Neural progenitor cell (in vitro differentiated cells): ENCODE measurements at regions not wholly inside any gene's neighbourhood (a gene's known extent, or its start where the extent isn't known, plus 50 kb on each side); places are given as distances from the start of the nearest gene placed in this dataset.

Experiments
- DNase-seq: peaks from one replicate; pipeline ENCODE4 v3.0.0-alpha.2; 2016; ENCODE audit warnings: low spot score
- H2AFZ ChIP-seq: fragments of 200-600 bp; sonication (generic); replicated peaks from 2 replicates; pipeline ENCODE4 v1.6.1; 2016; ENCODE audit warnings: antibody characterized with exemption
- H3F3A ChIP-seq: fragments of 200-600 bp; sonication (generic); 2 replicates; pipeline ENCODE4 v1.6.1; 2016; ENCODE audit warnings: antibody characterized with exemption, low read depth
- H3K27ac ChIP-seq: fragments of 200-600 bp; sonication (generic); 2 replicates; pipeline ENCODE4 v1.5.1; 2016; ENCODE audit warnings: mild to moderate bottlenecking
- H3K27me3 ChIP-seq: fragments of 200-600 bp; sonication (generic); 2 replicates; pipeline ENCODE4 v1.6.1; 2016; ENCODE audit warnings: mild to moderate bottlenecking, moderate library complexity
- H3K36me3 ChIP-seq: fragments of 200-600 bp; sonication (generic); 2 replicates; pipeline ENCODE4 v1.5.1; 2016
- H3K4me1 ChIP-seq: fragments of 200-600 bp; sonication (generic); 2 replicates; pipeline ENCODE4 v1.6.1; 2016; ENCODE audit warnings: mixed run types
- H3K4me2 ChIP-seq: fragments of 200-600 bp; sonication (generic); 2 replicates; pipeline ENCODE4 v1.6.1; 2016
- H3K4me3 ChIP-seq: fragments of 200-600 bp; sonication (generic); 2 replicates; pipeline ENCODE4 v1.5.1; 2016
- H3K79me2 ChIP-seq: fragments of 200-600 bp; sonication (generic); 2 replicates; pipeline ENCODE4 v1.6.1; 2016; ENCODE audit warnings: low read depth
- H3K9ac ChIP-seq: fragments of 200-600 bp; sonication (generic); 2 replicates; pipeline ENCODE4 v1.6.1; 2016
- H3K9me3 ChIP-seq: fragments of 200-600 bp; sonication (generic); 2 replicates; pipeline ENCODE4 v1.5.1; 2016; ENCODE audit warnings: low read depth
- H4K20me1 ChIP-seq: fragments of 200-600 bp; sonication (generic); 2 replicates; pipeline ENCODE4 v1.6.1; 2016; ENCODE audit warnings: low read depth
- H3K27ac Mint-ChIP-seq: 3 replicates; pipeline ENCODE4 v1.8.0; 2021; ENCODE audit warnings: mixed read lengths
- H3K27me3 Mint-ChIP-seq: 2 replicates; pipeline ENCODE4 v1.8.0; 2022; ENCODE audit warnings: low read depth, mild to moderate bottlenecking, inconsistent platforms, moderate library complexity, mixed read lengths; ENCODE audit not compliant: insufficient read depth
- H3K36me3 Mint-ChIP-seq: 3 replicates; pipeline ENCODE4 v1.8.0; 2021; ENCODE audit warnings: mixed read lengths
- H3K4me1 Mint-ChIP-seq: 3 replicates; pipeline ENCODE4 v1.8.0; 2021; ENCODE audit warnings: mixed read lengths
- H3K4me3 Mint-ChIP-seq: 3 replicates; pipeline ENCODE4 v1.8.0; 2021; ENCODE audit warnings: mild to moderate bottlenecking, moderate library complexity, mixed read lengths
- H3K9me3 Mint-ChIP-seq: 3 replicates; pipeline ENCODE4 v1.8.0; 2020; ENCODE audit warnings: mixed read lengths
- EZH2 ChIP-seq: fragments of 200-600 bp; sonication (generic); IDR thresholded peaks from 2 replicates; pipeline ENCODE4 v1.6.1; 2017; ENCODE audit warnings: antibody characterized with exemption, mild to moderate bottlenecking, moderate library complexity
- EZH2phosphoT487 ChIP-seq: fragments of 200-600 bp; sonication (generic); IDR thresholded peaks from 2 replicates; pipeline ENCODE4 v1.6.1; 2017; ENCODE audit warnings: antibody characterized with exemption
- TF ChIP-seq, protein P1 (sequence below): fragments of 200-600 bp; sonication (generic); IDR thresholded peaks from 2 replicates; pipeline ENCODE4 v1.5.1; 2017; ENCODE audit warnings: antibody characterized with exemption, mild to moderate bottlenecking

DNA sequence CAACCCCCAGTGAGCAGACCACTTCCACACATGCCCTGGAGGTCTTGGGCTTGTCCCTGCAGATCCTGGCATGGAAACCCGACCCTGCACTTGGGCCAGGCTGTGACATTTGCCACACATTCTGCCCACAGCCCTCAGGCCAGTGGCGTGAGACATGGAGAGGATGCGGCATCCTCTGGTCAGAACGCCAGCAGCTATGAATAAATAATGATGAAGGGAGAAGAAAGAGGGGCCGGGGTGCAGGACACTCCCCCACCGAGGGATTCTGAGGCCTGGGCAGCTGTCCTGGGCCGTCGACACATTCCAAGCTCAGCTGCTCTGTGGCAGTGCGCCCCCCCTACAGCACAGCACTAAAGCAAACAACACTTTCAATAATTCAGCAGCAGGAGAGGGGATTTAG lies 148.8 kb downstream of the ENGASE start:
- no peaks in the 10 kb centered on the region for H3K36me3 ChIP-seq
- Mint-ChIP-seq H3K27ac (no peak overlapping the region), H3K9me3 (no peaks in the 10 kb centered on the region), H3K4me1 (peaks cover 25% of the 10 kb centered on the region), H3K4me3 (peak overlapping the region; percentile 35), H3K27me3 (peaks cover 18% of the 10 kb centered on the region), H3K36me3 (no peaks in the 10 kb centered on the region)
- no peaks in the 10 kb centered on the region for H3K9me3 ChIP-seq
- H4K20me1 ChIP-seq: no peaks in the 10 kb centered on the region
- no peaks in the 10 kb centered on the region for H3K79me2 ChIP-seq
- DNase-seq: peak; percentile 30
- H3F3A ChIP-seq: peaks cover 6% of the 10 kb centered on the region
- no peak overlapping the region for H3K4me3 ChIP-seq
- no peak overlapping the region for H3K27ac ChIP-seq
- no peaks in the 10 kb centered on the region for H3K27me3 ChIP-seq
- no peak overlapping the region for H3K4me2 ChIP-seq
- no peak for TF ChIP-seq EZH2phosphoT487
- TF ChIP-seq, protein P1, sequence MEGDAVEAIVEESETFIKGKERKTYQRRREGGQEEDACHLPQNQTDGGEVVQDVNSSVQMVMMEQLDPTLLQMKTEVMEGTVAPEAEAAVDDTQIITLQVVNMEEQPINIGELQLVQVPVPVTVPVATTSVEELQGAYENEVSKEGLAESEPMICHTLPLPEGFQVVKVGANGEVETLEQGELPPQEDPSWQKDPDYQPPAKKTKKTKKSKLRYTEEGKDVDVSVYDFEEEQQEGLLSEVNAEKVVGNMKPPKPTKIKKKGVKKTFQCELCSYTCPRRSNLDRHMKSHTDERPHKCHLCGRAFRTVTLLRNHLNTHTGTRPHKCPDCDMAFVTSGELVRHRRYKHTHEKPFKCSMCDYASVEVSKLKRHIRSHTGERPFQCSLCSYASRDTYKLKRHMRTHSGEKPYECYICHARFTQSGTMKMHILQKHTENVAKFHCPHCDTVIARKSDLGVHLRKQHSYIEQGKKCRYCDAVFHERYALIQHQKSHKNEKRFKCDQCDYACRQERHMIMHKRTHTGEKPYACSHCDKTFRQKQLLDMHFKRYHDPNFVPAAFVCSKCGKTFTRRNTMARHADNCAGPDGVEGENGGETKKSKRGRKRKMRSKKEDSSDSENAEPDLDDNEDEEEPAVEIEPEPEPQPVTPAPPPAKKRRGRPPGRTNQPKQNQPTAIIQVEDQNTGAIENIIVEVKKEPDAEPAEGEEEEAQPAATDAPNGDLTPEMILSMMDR: no peak
- TF ChIP-seq EZH2: no peak
- peaks cover 42% of the 10 kb centered on the region for H3K4me1 ChIP-seq
- H3K9ac ChIP-seq: no peak overlapping the region
- H2AFZ ChIP-seq: no peak overlapping the region

DNA sequence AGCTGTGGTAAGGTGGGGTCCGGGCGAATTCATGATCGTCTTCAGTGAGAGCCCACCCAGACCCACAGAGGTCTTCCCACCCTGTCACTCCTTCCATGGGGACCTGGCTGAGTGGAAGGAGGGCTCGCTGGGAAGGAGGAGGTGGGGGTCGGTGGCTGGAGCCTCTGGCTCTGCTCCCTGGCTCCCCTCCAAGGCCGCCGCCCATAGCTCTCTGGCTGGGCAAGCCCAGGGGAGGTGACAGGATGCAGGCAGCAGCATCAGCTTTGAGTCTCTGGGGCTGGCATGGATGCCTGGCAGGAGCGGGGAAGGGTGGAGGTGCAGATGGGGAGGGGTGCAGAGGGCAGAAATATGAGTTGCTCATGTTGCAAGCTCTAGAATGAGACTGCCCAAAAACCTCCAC lies 147.0 kb downstream of the ENGASE start:
- H3K27ac ChIP-seq: no peak overlapping the region
- peaks cover 35% of the 10 kb centered on the region for H3K4me1 ChIP-seq
- no peaks in the 10 kb centered on the region for H3K79me2 ChIP-seq
- H3K9ac ChIP-seq: no peak overlapping the region
- peaks cover 6% of the 10 kb centered on the region for H3F3A ChIP-seq
- Mint-ChIP-seq H3K9me3 (no peaks in the 10 kb centered on the region), H3K36me3 (no peaks in the 10 kb centered on the region), H3K27ac (no peak overlapping the region), H3K4me1 (peaks cover 25% of the 10 kb centered on the region), H3K27me3 (peaks cover 18% of the 10 kb centered on the region), H3K4me3 (no peak overlapping the region)
- H3K36me3 ChIP-seq: no peaks in the 10 kb centered on the region
- no peak overlapping the region for H2AFZ ChIP-seq
- no peak for DNase-seq
- no peak overlapping the region for H3K4me3 ChIP-seq
- no peaks in the 10 kb centered on the region for H3K27me3 ChIP-seq
- no peaks in the 10 kb centered on the region for H4K20me1 ChIP-seq
- peak overlapping the region; percentile 83 for H3K4me2 ChIP-seq
- TF ChIP-seq, protein P1: no peak
- TF ChIP-seq EZH2: no peak
- no peak for TF ChIP-seq EZH2phosphoT487
- H3K9me3 ChIP-seq: no peaks in the 10 kb centered on the region

DNA sequence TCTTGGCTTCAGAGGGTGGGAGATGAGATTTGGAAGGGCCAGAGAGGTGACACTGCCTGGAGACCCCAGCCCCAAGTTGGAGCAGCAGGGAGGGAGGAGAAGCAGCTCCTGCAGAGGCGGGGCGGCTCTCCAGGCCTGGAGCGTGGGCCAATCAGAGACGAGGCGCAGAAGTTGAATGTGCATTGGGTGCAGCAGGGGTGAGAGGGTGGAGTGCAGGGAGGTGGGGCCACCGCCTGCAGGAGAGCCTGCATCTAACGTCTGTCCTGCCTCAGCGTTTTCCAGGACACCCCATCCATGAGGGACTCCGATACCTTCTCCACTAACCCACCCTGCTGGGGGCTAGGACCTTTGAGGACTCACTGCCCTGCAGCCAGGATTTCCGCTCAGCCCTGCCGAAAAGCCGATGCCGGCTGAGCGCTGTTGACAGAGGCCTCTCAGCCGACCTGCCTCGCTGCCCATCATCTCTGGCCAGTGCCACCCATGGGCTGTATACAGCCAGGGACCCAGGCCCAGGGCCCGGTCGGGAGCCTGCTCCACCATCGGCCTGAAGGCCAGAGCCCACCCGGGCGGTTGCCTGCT lies 146.2 kb downstream of the ENGASE start:
- Mint-ChIP-seq H3K9me3 (no peaks in the 10 kb centered on the region), H3K4me1 (peaks cover 25% of the 10 kb centered on the region), H3K27me3 (peaks cover 19% of the 10 kb centered on the region), H3K27ac (no peak overlapping the region), H3K4me3 (peak overlapping the region; percentile 55), H3K36me3 (no peaks in the 10 kb centered on the region)
- Histone ChIP-seq H3K9ac (no peak overlapping the region), H3K4me3 (peak overlapping the region; percentile 41), H3K79me2 (no peaks in the 10 kb centered on the region), H2AFZ (peak overlapping the region; percentile 86), H3K4me1 (peaks cover 35% of the 10 kb centered on the region), H3K9me3 (no peaks in the 10 kb centered on the region), H4K20me1 (no peaks in the 10 kb centered on the region), H3K36me3 (no peaks in the 10 kb centered on the region), H3K4me2 (peak overlapping the region; percentile 83), H3K27ac (no peak overlapping the region), H3F3A (peaks cover 6% of the 10 kb centered on the region), H3K27me3 (no peaks in the 10 kb centered on the region)
- TF ChIP-seq, protein P1: no peak
- TF ChIP-seq EZH2 (no peak), EZH2phosphoT487 (no peak)
- DNase-seq: peak; percentile 79
